HEK293 (cell line): ENCODE measurements at regions not wholly inside any gene's neighbourhood (a gene's known extent, or its start where the extent isn't known, plus 50 kb on each side); places are given as distances from the start of the nearest gene placed in this dataset.

Experiments
- CTCF ChIA-PET: fragments of 350-600 bp; formaldehyde crosslinking; extraction: SDS; loops from one replicate; lab custom pipeline; 2021; ENCODE audit warnings: antibody characterized with exemption; lab: Yijun Ruan, JAX
- POLR2A ChIA-PET: fragments of 300-600 bp; formaldehyde crosslinking; extraction: SDS; loops from one replicate; lab custom pipeline; 2020; ENCODE audit warnings: antibody characterized with exemption, inconsistent platforms; lab: Yijun Ruan, JAX
- H3K27ac ChIP-seq: fragments of 200-500 bp; sonication (Bioruptor generic); 2 replicates; pipeline ENCODE4 v1.5.1; 2014; ENCODE audit warnings: low read depth, low read length, control low read depth, inconsistent platforms; ENCODE audit errors: extremely low read depth
- H3K36me3 ChIP-seq, 2 experiments: fragments of 200-500 bp in 1 of 2; sonication (Bioruptor generic) in 1 of 2; 1 replicate in 1 of 2; 2 replicates in 1 of 2; pipeline ENCODE4 v1.5.1; 2014 to 2017; ENCODE audit warnings: inconsistent platforms in 2 of 2, low read length in 2 of 2; ENCODE audit not compliant: control insufficient read depth in 2 of 2, insufficient read depth in 1 of 2
- H3K4me1 ChIP-seq: fragments of 200-500 bp; sonication (Bioruptor generic); 2 replicates; pipeline ENCODE4 v1.5.1; 2014; ENCODE audit warnings: mild to moderate bottlenecking, low read length, inconsistent platforms; ENCODE audit not compliant: control insufficient read depth, insufficient read depth
- H3K4me3 ChIP-seq: 2 replicates; pipeline ENCODE4 v1.5.1; 2011; ENCODE audit warnings: low read depth, mild to moderate bottlenecking, control low read depth, low read length, moderate library complexity
- H3K9me3 ChIP-seq: fragments of 200-500 bp; sonication (Bioruptor generic); 2 replicates; pipeline ENCODE4 v1.5.1; 2014; ENCODE audit warnings: low read depth, low read length, inconsistent platforms; ENCODE audit not compliant: control insufficient read depth, insufficient read depth
- BCL11A ChIP-seq: fragments of 450-650 bp; formaldehyde crosslinking; IDR thresholded peaks from 2 replicates; pipeline ENCODE4 v1.5.1; 2016; ENCODE audit warnings: low read depth, missing biosample characterization, missing genetic modification characterization
- KLF16 ChIP-seq: fragments of 450-650 bp; formaldehyde crosslinking; IDR thresholded peaks from 2 replicates; pipeline ENCODE4 v1.5.1; 2017; ENCODE audit warnings: missing biosample characterization, missing genetic modification characterization
- TCF7L2 ChIP-seq: IDR thresholded peaks from 2 replicates; pipeline ENCODE4 v1.6.1; 2011; ENCODE audit warnings: low read depth, mild to moderate bottlenecking, inconsistent platforms, low read length, moderate library complexity, borderline replicate concordance
- ZBTB1 ChIP-seq: fragments of 450-650 bp; formaldehyde crosslinking; IDR thresholded peaks from 2 replicates; pipeline ENCODE4 v1.5.1; 2016; ENCODE audit warnings: missing biosample characterization, missing genetic modification characterization
- ZBTB20 ChIP-seq: fragments of 450-650 bp; formaldehyde crosslinking; IDR thresholded peaks from 2 replicates; pipeline ENCODE4 v1.5.1; 2016; ENCODE audit warnings: missing biosample characterization, missing genetic modification characterization
- ZBTB7A ChIP-seq: fragments of 450-650 bp; formaldehyde crosslinking; IDR thresholded peaks from 2 replicates; pipeline ENCODE4 v1.5.1; 2016; ENCODE audit warnings: low read depth, missing biosample characterization, missing genetic modification characterization
- ZEB2 ChIP-seq: fragments of 450-650 bp; formaldehyde crosslinking; IDR thresholded peaks from 2 replicates; pipeline ENCODE4 v1.5.1; 2016; ENCODE audit warnings: missing biosample characterization, missing genetic modification characterization
- ZNF354C ChIP-seq: fragments of 450-650 bp; formaldehyde crosslinking; IDR thresholded peaks from 2 replicates; pipeline ENCODE4 v1.5.1; 2016; ENCODE audit warnings: missing biosample characterization, missing genetic modification characterization, low read depth, borderline replicate concordance
- ZNF37A ChIP-seq: fragments of 450-650 bp; IDR thresholded peaks from 2 replicates; pipeline ENCODE4 v1.5.1; 2018; ENCODE audit warnings: missing biosample characterization, missing genetic modification characterization
- ZSCAN30 ChIP-seq: fragments of 450-650 bp; IDR thresholded peaks from 2 replicates; pipeline ENCODE4 v1.5.1; 2018; ENCODE audit warnings: missing biosample characterization, mild to moderate bottlenecking, missing genetic modification characterization, moderate library complexity
- ZXDB ChIP-seq: fragments of 450-650 bp; formaldehyde crosslinking; IDR thresholded peaks from 2 replicates; pipeline ENCODE4 v1.5.1; 2016; ENCODE audit warnings: missing biosample characterization, missing genetic modification characterization
- TF ChIP-seq, protein P1 (sequence below): fragments of 450-650 bp; formaldehyde crosslinking; IDR thresholded peaks from 2 replicates; pipeline ENCODE4 v1.5.1; 2016; ENCODE audit warnings: missing biosample characterization, missing genetic modification characterization
- TF ChIP-seq, protein P2 (sequence below): fragments of 450-650 bp; formaldehyde crosslinking; IDR thresholded peaks from 2 replicates; pipeline ENCODE4 v1.5.1; 2016; ENCODE audit warnings: missing biosample characterization, missing genetic modification characterization
- TF ChIP-seq, protein P3 (sequence below): fragments of 450-650 bp; formaldehyde crosslinking; IDR thresholded peaks from 2 replicates; pipeline ENCODE4 v1.5.1; 2016; ENCODE audit warnings: missing biosample characterization, missing genetic modification characterization
- TF ChIP-seq, protein P4 (sequence below): fragments of 450-650 bp; formaldehyde crosslinking; IDR thresholded peaks from 2 replicates; pipeline ENCODE4 v1.5.1; 2017; ENCODE audit warnings: missing biosample characterization, missing genetic modification characterization

DNA sequence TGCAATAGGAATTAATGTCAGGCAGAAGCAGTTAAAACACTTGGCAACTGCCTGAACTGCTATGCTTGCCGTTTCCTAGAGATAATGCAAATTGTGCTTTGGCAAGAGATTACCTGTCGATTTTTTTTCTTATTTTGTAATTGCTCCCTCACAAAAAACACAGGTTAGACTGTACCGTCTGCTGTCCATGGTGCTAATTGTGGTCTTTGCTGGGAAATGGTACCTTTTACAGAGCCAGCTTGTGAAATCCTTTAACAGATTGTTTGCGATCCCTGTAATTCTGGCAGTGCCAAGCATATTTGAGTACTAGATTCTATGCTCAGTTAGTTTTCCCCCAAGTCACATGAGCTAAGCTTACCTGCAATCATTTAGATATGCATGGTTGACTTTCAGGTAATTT, 2125.8 kb upstream of the WWC1 start:
- CTCF ChIA-PET, result no interaction called here
- POLR2A ChIA-PET, result no interaction called here
- TF ChIP-seq, protein P1, sequence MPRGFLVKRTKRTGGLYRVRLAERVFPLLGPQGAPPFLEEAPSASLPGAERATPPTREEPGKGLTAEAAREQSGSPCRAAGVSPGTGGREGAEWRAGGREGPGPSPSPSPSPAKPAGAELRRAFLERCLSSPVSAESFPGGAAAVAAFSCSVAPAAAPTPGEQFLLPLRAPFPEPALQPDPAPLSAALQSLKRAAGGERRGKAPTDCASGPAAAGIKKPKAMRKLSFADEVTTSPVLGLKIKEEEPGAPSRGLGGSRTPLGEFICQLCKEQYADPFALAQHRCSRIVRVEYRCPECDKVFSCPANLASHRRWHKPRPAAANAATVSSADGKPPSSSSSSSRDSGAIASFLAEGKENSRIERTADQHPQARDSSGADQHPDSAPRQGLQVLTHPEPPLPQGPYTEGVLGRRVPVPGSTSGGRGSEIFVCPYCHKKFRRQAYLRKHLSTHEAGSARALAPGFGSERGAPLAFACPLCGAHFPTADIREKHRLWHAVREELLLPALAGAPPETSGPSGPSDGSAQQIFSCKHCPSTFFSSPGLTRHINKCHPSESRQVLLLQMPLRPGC (tag by site-specific recombination), result no peak
- TF ChIP-seq ZBTB20 (tag by site-specific recombination) (no peak), ZNF37A (tag by site-specific recombination) (no peak), KLF16 (no peak), ZBTB7A (tag by site-specific recombination) (no peak), ZEB2 (tag by site-specific recombination) (no peak)
- TF ChIP-seq, protein P2, sequence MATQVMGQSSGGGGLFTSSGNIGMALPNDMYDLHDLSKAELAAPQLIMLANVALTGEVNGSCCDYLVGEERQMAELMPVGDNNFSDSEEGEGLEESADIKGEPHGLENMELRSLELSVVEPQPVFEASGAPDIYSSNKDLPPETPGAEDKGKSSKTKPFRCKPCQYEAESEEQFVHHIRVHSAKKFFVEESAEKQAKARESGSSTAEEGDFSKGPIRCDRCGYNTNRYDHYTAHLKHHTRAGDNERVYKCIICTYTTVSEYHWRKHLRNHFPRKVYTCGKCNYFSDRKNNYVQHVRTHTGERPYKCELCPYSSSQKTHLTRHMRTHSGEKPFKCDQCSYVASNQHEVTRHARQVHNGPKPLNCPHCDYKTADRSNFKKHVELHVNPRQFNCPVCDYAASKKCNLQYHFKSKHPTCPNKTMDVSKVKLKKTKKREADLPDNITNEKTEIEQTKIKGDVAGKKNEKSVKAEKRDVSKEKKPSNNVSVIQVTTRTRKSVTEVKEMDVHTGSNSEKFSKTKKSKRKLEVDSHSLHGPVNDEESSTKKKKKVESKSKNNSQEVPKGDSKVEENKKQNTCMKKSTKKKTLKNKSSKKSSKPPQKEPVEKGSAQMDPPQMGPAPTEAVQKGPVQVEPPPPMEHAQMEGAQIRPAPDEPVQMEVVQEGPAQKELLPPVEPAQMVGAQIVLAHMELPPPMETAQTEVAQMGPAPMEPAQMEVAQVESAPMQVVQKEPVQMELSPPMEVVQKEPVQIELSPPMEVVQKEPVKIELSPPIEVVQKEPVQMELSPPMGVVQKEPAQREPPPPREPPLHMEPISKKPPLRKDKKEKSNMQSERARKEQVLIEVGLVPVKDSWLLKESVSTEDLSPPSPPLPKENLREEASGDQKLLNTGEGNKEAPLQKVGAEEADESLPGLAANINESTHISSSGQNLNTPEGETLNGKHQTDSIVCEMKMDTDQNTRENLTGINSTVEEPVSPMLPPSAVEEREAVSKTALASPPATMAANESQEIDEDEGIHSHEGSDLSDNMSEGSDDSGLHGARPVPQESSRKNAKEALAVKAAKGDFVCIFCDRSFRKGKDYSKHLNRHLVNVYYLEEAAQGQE, result peak; percentile 93
- Histone ChIP-seq H3K4me1 (no peaks in the 10 kb centered on the region), H3K36me3 (no peaks in the 10 kb centered on the region), H3K9me3 (no peaks in the 10 kb centered on the region), H3K27ac (no peak overlapping the region), H3K4me3 (no peak overlapping the region)

DNA sequence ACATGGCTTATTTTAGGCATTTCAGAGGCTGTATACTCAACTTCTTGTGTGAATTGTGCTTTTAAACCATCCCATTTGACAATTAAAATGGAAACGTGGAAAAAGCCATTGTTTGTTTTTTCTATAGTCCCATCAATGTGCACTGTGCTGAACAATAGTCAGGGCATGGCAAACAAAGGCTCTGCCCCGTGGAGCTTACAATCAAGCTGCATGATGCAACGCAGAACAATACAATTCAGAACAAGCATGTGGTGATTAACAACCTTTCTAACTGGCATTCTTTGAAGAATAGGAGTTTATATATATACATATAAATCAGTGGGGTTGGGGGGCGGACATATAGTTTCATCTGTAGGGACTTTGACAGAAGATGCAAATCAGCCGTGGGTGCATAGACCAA, 2125.4 kb upstream of the WWC1 start:
- Histone ChIP-seq H3K9me3 (no peaks in the 10 kb centered on the region), H3K4me1 (no peaks in the 10 kb centered on the region), H3K27ac (no peak overlapping the region), H3K4me3 (no peak overlapping the region), H3K36me3 (no peaks in the 10 kb centered on the region)
- POLR2A ChIA-PET, result no interaction called here
- TF ChIP-seq, protein P3, sequence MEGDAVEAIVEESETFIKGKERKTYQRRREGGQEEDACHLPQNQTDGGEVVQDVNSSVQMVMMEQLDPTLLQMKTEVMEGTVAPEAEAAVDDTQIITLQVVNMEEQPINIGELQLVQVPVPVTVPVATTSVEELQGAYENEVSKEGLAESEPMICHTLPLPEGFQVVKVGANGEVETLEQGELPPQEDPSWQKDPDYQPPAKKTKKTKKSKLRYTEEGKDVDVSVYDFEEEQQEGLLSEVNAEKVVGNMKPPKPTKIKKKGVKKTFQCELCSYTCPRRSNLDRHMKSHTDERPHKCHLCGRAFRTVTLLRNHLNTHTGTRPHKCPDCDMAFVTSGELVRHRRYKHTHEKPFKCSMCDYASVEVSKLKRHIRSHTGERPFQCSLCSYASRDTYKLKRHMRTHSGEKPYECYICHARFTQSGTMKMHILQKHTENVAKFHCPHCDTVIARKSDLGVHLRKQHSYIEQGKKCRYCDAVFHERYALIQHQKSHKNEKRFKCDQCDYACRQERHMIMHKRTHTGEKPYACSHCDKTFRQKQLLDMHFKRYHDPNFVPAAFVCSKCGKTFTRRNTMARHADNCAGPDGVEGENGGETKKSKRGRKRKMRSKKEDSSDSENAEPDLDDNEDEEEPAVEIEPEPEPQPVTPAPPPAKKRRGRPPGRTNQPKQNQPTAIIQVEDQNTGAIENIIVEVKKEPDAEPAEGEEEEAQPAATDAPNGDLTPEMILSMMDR (tag by site-specific recombination), result no peak
- TF ChIP-seq ZNF354C, result no peak
- CTCF ChIA-PET, result no interaction called here

DNA sequence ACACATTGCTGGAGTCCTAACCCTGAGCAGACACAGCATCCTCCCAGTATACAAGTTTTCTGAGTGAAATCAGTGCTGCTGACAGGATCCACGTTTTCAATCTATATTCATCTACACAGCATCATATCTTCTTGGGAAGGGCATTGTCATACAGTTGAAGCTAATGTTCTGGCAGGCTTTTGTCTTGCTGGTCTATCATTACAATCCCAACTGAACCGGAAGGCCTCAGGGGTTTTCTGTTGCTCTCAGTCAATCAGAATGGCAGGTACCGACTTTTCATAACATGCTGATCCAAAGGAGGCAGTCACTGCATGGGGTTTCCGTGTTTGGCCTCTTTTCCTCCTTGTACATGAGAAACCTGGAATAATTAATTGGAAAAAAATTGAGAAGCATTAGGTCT, 2118.8 kb upstream of the WWC1 start:
- Histone ChIP-seq H3K9me3 (no peaks in the 10 kb centered on the region), H3K36me3 (no peaks in the 10 kb centered on the region), H3K27ac (no peak overlapping the region), H3K4me3 (no peak overlapping the region), H3K4me1 (no peaks in the 10 kb centered on the region)
- CTCF ChIA-PET, result no interaction called here
- POLR2A ChIA-PET, result no interaction called here
- TF ChIP-seq TCF7L2, result no peak
- TF ChIP-seq ZBTB1 (tag by site-specific recombination), result no peak
- no peak for TF ChIP-seq ZXDB
- TF ChIP-seq, protein P4, sequence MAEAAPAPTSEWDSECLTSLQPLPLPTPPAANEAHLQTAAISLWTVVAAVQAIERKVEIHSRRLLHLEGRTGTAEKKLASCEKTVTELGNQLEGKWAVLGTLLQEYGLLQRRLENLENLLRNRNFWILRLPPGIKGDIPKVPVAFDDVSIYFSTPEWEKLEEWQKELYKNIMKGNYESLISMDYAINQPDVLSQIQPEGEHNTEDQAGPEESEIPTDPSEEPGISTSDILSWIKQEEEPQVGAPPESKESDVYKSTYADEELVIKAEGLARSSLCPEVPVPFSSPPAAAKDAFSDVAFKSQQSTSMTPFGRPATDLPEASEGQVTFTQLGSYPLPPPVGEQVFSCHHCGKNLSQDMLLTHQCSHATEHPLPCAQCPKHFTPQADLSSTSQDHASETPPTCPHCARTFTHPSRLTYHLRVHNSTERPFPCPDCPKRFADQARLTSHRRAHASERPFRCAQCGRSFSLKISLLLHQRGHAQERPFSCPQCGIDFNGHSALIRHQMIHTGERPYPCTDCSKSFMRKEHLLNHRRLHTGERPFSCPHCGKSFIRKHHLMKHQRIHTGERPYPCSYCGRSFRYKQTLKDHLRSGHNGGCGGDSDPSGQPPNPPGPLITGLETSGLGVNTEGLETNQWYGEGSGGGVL (tag by site-specific recombination), result no peak
- no peak for TF ChIP-seq BCL11A (tag by site-specific recombination)
- TF ChIP-seq ZNF354C, result no peak
- TF ChIP-seq ZSCAN30, result no peak
